Stimulated activated CD4-positive, alpha-beta T cell treated with anti-CD3 and anti-CD28 coated beads, Interleukin-4, amount 100 ng/mL, for 24 hours (primary cell): ENCODE measurements at regions not wholly inside any gene's neighbourhood (a gene's known extent, or its start where the extent isn't known, plus 50 kb on each side); places are given as distances from the start of the nearest gene placed in this dataset.
A peak's percentile ranks its signal among the peaks of the same experiment; 100 is the strongest.

ENCODE experiments used
- DNase-seq: peaks from one replicate; pipeline ENCODE4 v3.0.0-alpha.2; 2020

- no peak for DNase-seq
These were observed 71.0 kb downstream of the TMPRSS5 start for GRCh38 chr11:113634940-113635575.

GRCh38 chr11:113632981-113633380 lies 73.1 kb downstream of the TMPRSS5 start:
- no peak for DNase-seq

- no peak for DNase-seq
These were observed 76.5 kb downstream of the TMPRSS5 start for GRCh38 chr11:113629562-113629961.

GRCh38 chr11:113628912-113629311 lies 77.2 kb downstream of the TMPRSS5 start:
- no peak for DNase-seq

- no peak for DNase-seq
These were observed 78.2 kb downstream of the TMPRSS5 start for GRCh38 chr11:113627946-113628345.

GRCh38 chr11:113627297-113627696 lies 78.8 kb downstream of the TMPRSS5 start:
- no peak for DNase-seq

- no peak for DNase-seq
These were observed 79.4 kb downstream of the TMPRSS5 start for GRCh38 chr11:113626736-113627135.

GRCh38 chr11:113623114-113623513 lies 83.0 kb downstream of the TMPRSS5 start:
- DNase-seq, result no peak

- no peak for DNase-seq
These were observed 87.7 kb downstream of the TMPRSS5 start for GRCh38 chr11:113618360-113618759.

- DNase-seq, result no peak
These were observed 90.3 kb downstream of the TMPRSS5 start for GRCh38 chr11:113615773-113616172.

- DNase-seq, result no peak
These were observed 91.0 kb downstream of the TMPRSS5 start for GRCh38 chr11:113615098-113615497.

GRCh38 chr11:113614097-113614496 lies 92.0 kb downstream of the TMPRSS5 start:
- DNase-seq, result no peak

- DNase-seq, result no peak
These were observed 92.5 kb downstream of the TMPRSS5 start for GRCh38 chr11:113613619-113614018.

- DNase-seq, result no peak
These were observed 101.9 kb downstream of the TMPRSS5 start for GRCh38 chr11:113604186-113604585.

- DNase-seq, result no peak
These were observed 102.6 kb downstream of the TMPRSS5 start for GRCh38 chr11:113603277-113604059.

GRCh38 chr11:113602483-113602882 lies 103.6 kb downstream of the TMPRSS5 start:
- DNase-seq, result no peak

GRCh38 chr11:113596658-113597057 lies 109.5 kb downstream of the TMPRSS5 start:
- no peak for DNase-seq

- no peak for DNase-seq
These were observed 110.1 kb downstream of the TMPRSS5 start for GRCh38 chr11:113595810-113596594.

GRCh38 chr11:113593698-113594308 lies 112.3 kb downstream of the TMPRSS5 start:
- DNase-seq, result peak; percentile 5

- DNase-seq, result no peak
These were observed 115.0 kb downstream of the TMPRSS5 start for GRCh38 chr11:113591117-113591516.

GRCh38 chr11:113587308-113587739 lies 112.1 kb upstream of the DRD2 start:
- peak; percentile 18 for DNase-seq

GRCh38 chr11:113584371-113584770 lies 109.2 kb upstream of the DRD2 start:
- no peak for DNase-seq

- DNase-seq, result no peak
These were observed 106.5 kb upstream of the DRD2 start for GRCh38 chr11:113581713-113582112.
